ENCODE measurements at regions not wholly inside any gene's neighbourhood (a gene's known extent, or its start where the extent isn't known, plus 50 kb on each side); places are given as distances from the start of the nearest gene placed in this dataset.

- Histone ChIP-seq H3K9me3 (ENCODE audit: control insufficient read depth, insufficient read depth, low read length) (no peaks in the 10 kb centered on the region), H3K4me3 (ENCODE audit: low read depth, low read length) (no peak overlapping the region), H3K27me3 (ENCODE audit: control insufficient read depth, insufficient read depth, low read length) (no peaks in the 10 kb centered on the region), H3K27ac (ENCODE audit: low read depth, low read length) (no peak overlapping the region), H3K36me3 (ENCODE audit: control insufficient read depth, insufficient read depth, low read length) (no peaks in the 10 kb centered on the region), H3K4me1 (ENCODE audit: control insufficient read depth, insufficient read depth, low read length) (no peaks in the 10 kb centered on the region)
- 100% methylated on average over 1 of the region's 1 CpG for WGBS (ENCODE audit: insufficient coverage)
- DNase-seq (ENCODE audit: low read depth in 4 of 6, low spot score in 6 of 6) = no peak
Measured at GRCh38 chr7:84506151-84506550, 311.6 kb upstream of the SEMA3A start.

DNA sequence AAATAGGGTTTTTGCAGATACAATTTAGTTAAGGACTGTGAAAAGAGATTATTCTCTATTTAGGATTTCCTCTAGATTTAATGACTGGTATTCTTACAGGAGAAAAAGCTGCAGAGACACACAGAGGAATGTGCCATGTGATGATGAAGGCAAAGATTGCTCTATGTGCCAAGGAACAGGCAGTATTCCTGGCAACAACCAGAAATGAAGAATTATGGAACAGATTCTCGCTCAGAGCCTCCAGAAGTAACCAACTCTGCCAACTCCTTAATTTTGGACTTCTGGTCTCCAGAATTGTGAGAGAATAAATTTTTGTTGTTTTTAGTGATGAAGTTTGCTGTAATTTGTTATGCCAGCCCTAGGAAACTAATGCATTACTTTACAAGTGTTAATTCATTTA is 307.6 kb upstream of the SEMA3A start:
- no peaks in the 10 kb centered on the region for H3K36me3 ChIP-seq (ENCODE audit: control insufficient read depth, insufficient read depth, low read length)
- no peak overlapping the region for H3K27ac ChIP-seq (ENCODE audit: low read depth, low read length)
- peak in 1 of 6 donors; percentile 55 for DNase-seq (ENCODE audit: low read depth in 4 of 6, low spot score in 6 of 6)
- no peaks in the 10 kb centered on the region for H3K9me3 ChIP-seq (ENCODE audit: control insufficient read depth, insufficient read depth, low read length)
- WGBS (ENCODE audit: insufficient coverage) = no CpG with 5 or more reads among the region's 1 CpG
- no peaks in the 10 kb centered on the region for H3K4me1 ChIP-seq (ENCODE audit: control insufficient read depth, insufficient read depth, low read length)
- H3K4me3 ChIP-seq (ENCODE audit: low read depth, low read length) = no peak overlapping the region
- no peaks in the 10 kb centered on the region for H3K27me3 ChIP-seq (ENCODE audit: control insufficient read depth, insufficient read depth, low read length)

GRCh38 chr7:84497873-84498272 is 303.3 kb upstream of the SEMA3A start:
- no peaks in the 10 kb centered on the region for H3K9me3 ChIP-seq (ENCODE audit: control insufficient read depth, insufficient read depth, low read length)
- H3K4me3 ChIP-seq (ENCODE audit: low read depth, low read length) = no peak overlapping the region
- no peaks in the 10 kb centered on the region for H3K36me3 ChIP-seq (ENCODE audit: control insufficient read depth, insufficient read depth, low read length)
- no peak for DNase-seq (ENCODE audit: low read depth in 4 of 6, low spot score in 6 of 6)
- no peaks in the 10 kb centered on the region for H3K27me3 ChIP-seq (ENCODE audit: control insufficient read depth, insufficient read depth, low read length)
- no CpG with 5 or more reads among the region's 1 CpG for WGBS (ENCODE audit: insufficient coverage)
- no peak overlapping the region for H3K27ac ChIP-seq (ENCODE audit: low read depth, low read length)
- H3K4me1 ChIP-seq (ENCODE audit: control insufficient read depth, insufficient read depth, low read length) = no peaks in the 10 kb centered on the region

DNA sequence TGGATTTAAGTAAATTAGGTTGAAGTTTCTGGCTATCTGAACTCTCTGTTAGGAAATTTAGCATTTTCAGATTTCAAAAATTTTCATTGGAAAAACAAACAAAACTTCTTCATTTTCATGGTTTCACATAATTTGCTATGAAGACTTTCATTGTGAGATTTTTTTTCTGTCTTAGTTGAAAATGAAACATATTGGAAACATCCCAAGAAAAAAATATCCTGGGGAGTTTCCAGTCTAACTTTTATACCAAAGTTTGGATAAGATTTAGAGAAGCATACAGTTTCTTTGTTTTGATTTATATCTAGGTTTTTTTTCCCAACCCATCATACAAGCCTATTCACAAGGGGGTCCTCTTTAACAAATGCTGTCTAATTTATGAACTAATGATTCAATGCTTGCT is 300.5 kb upstream of the SEMA3A start:
- no peak overlapping the region for H3K27ac ChIP-seq (ENCODE audit: low read depth, low read length)
- no peaks in the 10 kb centered on the region for H3K27me3 ChIP-seq (ENCODE audit: control insufficient read depth, insufficient read depth, low read length)
- DNase-seq (ENCODE audit: low read depth in 4 of 6, low spot score in 6 of 6) = no peak
- H3K9me3 ChIP-seq (ENCODE audit: control insufficient read depth, insufficient read depth, low read length) = no peaks in the 10 kb centered on the region
- H3K4me1 ChIP-seq (ENCODE audit: control insufficient read depth, insufficient read depth, low read length) = no peaks in the 10 kb centered on the region
- H3K36me3 ChIP-seq (ENCODE audit: control insufficient read depth, insufficient read depth, low read length) = no peaks in the 10 kb centered on the region
- no peak overlapping the region for H3K4me3 ChIP-seq (ENCODE audit: low read depth, low read length)

- Histone ChIP-seq H3K27me3 (ENCODE audit: control insufficient read depth, insufficient read depth, low read length) (no peaks in the 10 kb centered on the region), H3K36me3 (ENCODE audit: control insufficient read depth, insufficient read depth, low read length) (no peaks in the 10 kb centered on the region), H3K9me3 (ENCODE audit: control insufficient read depth, insufficient read depth, low read length) (no peaks in the 10 kb centered on the region), H3K4me1 (ENCODE audit: control insufficient read depth, insufficient read depth, low read length) (no peaks in the 10 kb centered on the region), H3K27ac (ENCODE audit: low read depth, low read length) (no peak overlapping the region), H3K4me3 (ENCODE audit: low read depth, low read length) (no peak overlapping the region)
- DNase-seq (ENCODE audit: low read depth in 4 of 6, low spot score in 6 of 6) = peak in 4 of 6 donors; percentile 11 to 96 (median 46)
- 17% methylated on average over 7 of the region's 13 CpGs for WGBS (ENCODE audit: insufficient coverage)
Measured at GRCh38 chr7:84492098-84493034, 297.8 kb upstream of the SEMA3A start.

GRCh38 chr7:84490661-84491060 is 296.1 kb upstream of the SEMA3A start:
- Histone ChIP-seq H3K9me3 (ENCODE audit: control insufficient read depth, insufficient read depth, low read length) (no peaks in the 10 kb centered on the region), H3K27me3 (ENCODE audit: control insufficient read depth, insufficient read depth, low read length) (no peaks in the 10 kb centered on the region), H3K4me1 (ENCODE audit: control insufficient read depth, insufficient read depth, low read length) (no peaks in the 10 kb centered on the region), H3K27ac (ENCODE audit: low read depth, low read length) (no peak overlapping the region), H3K4me3 (ENCODE audit: low read depth, low read length) (no peak overlapping the region), H3K36me3 (ENCODE audit: control insufficient read depth, insufficient read depth, low read length) (no peaks in the 10 kb centered on the region)
- peak in 2 of 6 donors; percentile 20 to 77 for DNase-seq (ENCODE audit: low read depth in 4 of 6, low spot score in 6 of 6)
- no CpG with 5 or more reads among the region's 6 CpGs for WGBS (ENCODE audit: insufficient coverage)

DNA sequence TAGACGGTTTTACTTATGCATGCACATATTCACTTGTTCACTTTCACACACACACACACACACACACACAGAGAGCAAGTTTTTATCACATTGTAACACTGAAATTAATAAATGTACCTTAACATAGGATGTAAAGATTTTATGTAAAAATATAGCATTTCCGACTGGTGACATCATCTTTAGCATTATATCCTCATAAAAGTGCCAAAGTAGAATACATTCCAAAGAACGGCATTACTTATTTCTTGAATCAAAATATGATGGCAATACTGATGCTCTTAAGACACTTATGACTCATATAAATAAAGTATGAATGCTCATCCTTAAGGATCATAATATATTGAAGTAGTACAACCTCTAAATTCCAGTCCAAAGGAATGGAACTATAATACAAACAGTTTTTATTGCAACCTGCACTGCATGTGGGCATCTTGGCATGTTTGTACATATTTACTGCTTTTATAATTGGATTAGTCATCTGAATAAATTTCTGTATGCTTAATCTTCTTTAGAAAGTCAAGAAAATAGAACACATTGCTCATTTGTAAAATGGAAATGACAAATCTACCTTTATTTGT is 290.0 kb upstream of the SEMA3A start:
- no CpG with 5 or more reads among the region's 3 CpGs for WGBS (ENCODE audit: insufficient coverage)
- DNase-seq (ENCODE audit: low read depth in 4 of 6, low spot score in 6 of 6) = no peak
- H3K27ac ChIP-seq (ENCODE audit: low read depth, low read length) = no peak overlapping the region
- no peaks in the 10 kb centered on the region for H3K4me1 ChIP-seq (ENCODE audit: control insufficient read depth, insufficient read depth, low read length)
- H3K4me3 ChIP-seq (ENCODE audit: low read depth, low read length) = no peak overlapping the region
- no peaks in the 10 kb centered on the region for H3K9me3 ChIP-seq (ENCODE audit: control insufficient read depth, insufficient read depth, low read length)
- H3K27me3 ChIP-seq (ENCODE audit: control insufficient read depth, insufficient read depth, low read length) = no peaks in the 10 kb centered on the region
- H3K36me3 ChIP-seq (ENCODE audit: control insufficient read depth, insufficient read depth, low read length) = no peaks in the 10 kb centered on the region

GRCh38 chr7:84482476-84482875 is 287.9 kb upstream of the SEMA3A start:
- H3K36me3 ChIP-seq (ENCODE audit: control insufficient read depth, insufficient read depth, low read length) = no peaks in the 10 kb centered on the region
- no peaks in the 10 kb centered on the region for H3K4me1 ChIP-seq (ENCODE audit: control insufficient read depth, insufficient read depth, low read length)
- H3K27me3 ChIP-seq (ENCODE audit: control insufficient read depth, insufficient read depth, low read length) = no peaks in the 10 kb centered on the region
- WGBS (ENCODE audit: insufficient coverage) = no CpG with 5 or more reads among the region's 1 CpG
- H3K4me3 ChIP-seq (ENCODE audit: low read depth, low read length) = no peak overlapping the region
- no peaks in the 10 kb centered on the region for H3K9me3 ChIP-seq (ENCODE audit: control insufficient read depth, insufficient read depth, low read length)
- DNase-seq (ENCODE audit: low read depth in 4 of 6, low spot score in 6 of 6) = no peak
- no peak overlapping the region for H3K27ac ChIP-seq (ENCODE audit: low read depth, low read length)

DNA sequence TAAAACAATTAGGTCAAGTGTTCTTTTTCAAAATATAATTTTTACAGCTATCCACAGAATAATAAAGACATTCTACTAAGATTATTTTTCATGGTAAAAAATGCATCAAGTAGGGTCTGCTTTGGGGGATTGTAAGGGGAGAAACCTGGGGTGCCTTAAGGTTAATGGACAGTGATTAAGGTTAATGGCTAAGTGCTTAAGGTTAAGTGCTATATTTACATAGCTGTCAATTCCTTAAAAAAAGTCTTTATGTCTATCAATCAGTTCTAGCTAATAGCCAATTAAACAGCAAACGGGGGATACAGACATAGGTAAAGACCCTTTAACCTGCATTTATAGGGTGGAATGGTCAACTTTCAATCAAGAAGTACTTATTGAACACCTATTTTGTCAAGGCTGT is 284.5 kb upstream of the SEMA3A start:
- no CpG with 5 or more reads among the region's 1 CpG for WGBS (ENCODE audit: insufficient coverage)
- Histone ChIP-seq H3K36me3 (ENCODE audit: control insufficient read depth, insufficient read depth, low read length) (no peaks in the 10 kb centered on the region), H3K4me3 (ENCODE audit: low read depth, low read length) (no peak overlapping the region), H3K27ac (ENCODE audit: low read depth, low read length) (no peak overlapping the region), H3K9me3 (ENCODE audit: control insufficient read depth, insufficient read depth, low read length) (no peaks in the 10 kb centered on the region), H3K27me3 (ENCODE audit: control insufficient read depth, insufficient read depth, low read length) (no peaks in the 10 kb centered on the region), H3K4me1 (ENCODE audit: control insufficient read depth, insufficient read depth, low read length) (no peaks in the 10 kb centered on the region)
- DNase-seq (ENCODE audit: low read depth in 4 of 6, low spot score in 6 of 6) = no peak

Data from spinal cord (tissue), 9 donors.